ENCODE measurements at regions not wholly inside any gene's neighbourhood (a gene's known extent, or its start where the extent isn't known, plus 50 kb on each side); places are given as distances from the start of the nearest gene placed in this dataset.

DNA sequence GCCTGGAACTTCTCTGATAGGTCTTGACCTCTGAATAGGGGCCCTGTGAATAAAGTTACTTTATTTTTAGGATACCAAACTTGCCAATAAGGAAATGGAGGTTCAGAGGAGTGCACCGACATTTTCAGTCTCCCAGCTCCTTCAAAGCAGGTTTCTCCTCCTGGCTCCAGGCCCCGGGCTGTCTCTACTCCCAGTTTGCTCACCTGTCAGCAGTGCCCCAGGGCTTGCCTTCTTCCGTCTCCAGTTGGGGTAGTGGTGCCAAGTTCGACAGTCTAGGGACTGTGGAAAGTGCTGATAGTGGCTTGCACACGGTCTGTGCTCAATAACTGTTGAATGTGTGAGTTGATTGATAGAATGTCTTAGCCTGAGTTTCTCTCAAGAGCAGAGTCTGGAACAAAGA lies 149.2 kb downstream of the ACTL8 start:
- no peak for DNase-seq (ENCODE audit: low read depth)

- DNase-seq (ENCODE audit: low read depth): no peak
Observed at GRCh38 chr1:17907999-17908398, 152.9 kb downstream of the ACTL8 start.

GRCh38 chr1:17908945-17909344 lies 153.8 kb downstream of the ACTL8 start:
- DNase-seq (ENCODE audit: low read depth): no peak

- no peak for DNase-seq (ENCODE audit: low read depth)
Observed at GRCh38 chr1:17909634-17910033, 154.5 kb downstream of the ACTL8 start.

- no peak for DNase-seq (ENCODE audit: low read depth)
Observed at GRCh38 chr1:17911791-17912190, 156.7 kb downstream of the ACTL8 start.

DNA sequence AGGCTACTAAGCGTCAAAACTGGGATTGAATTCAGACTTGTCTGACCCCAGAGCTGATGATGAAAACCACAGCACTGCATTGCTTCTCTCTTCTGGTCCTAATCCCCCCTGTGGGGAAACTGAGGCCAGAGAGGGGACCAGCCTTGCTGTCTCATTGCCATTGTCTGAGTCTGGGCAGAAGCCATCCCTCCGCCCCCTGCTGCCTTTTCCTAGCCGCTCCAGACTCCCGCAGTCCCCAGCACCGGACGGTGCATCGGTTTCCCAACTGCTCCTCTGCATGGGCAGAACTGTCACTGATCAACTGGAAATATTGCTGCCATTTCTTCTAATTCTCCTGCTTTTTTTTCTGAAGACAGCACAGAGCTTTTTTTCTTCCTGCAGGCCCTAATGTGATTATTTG lies 157.4 kb downstream of the ACTL8 start:
- DNase-seq (ENCODE audit: low read depth): no peak

- no peak for DNase-seq (ENCODE audit: low read depth)
Observed at GRCh38 chr1:17913326-17914115, 158.4 kb downstream of the ACTL8 start.

- DNase-seq (ENCODE audit: low read depth): no peak
Observed at GRCh38 chr1:17914131-17914530, 159.0 kb downstream of the ACTL8 start.

DNA sequence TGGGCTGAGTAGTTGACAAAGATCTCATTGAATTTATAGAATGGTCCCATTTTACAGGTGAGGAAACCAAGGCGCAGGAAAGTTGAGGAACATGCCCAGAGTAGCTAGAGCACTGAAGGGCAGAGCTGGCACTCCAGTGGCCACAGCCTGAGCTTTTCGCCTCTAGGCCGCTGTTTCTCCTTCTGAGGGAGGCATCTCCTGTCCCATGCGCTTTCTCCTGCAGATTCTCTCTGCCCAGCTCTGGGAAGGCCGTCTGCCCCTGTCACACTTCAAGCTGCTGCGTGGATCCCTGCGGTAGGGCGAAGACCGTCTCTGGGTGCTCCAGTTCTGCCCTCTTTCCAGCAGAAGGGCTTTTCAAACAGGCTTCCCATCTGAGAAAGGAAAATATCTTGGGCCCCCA lies 159.9 kb downstream of the ACTL8 start:
- DNase-seq (ENCODE audit: low read depth): no peak

GRCh38 chr1:17915511-17916197 lies 160.5 kb downstream of the ACTL8 start:
- DNase-seq (ENCODE audit: low read depth): no peak

DNA sequence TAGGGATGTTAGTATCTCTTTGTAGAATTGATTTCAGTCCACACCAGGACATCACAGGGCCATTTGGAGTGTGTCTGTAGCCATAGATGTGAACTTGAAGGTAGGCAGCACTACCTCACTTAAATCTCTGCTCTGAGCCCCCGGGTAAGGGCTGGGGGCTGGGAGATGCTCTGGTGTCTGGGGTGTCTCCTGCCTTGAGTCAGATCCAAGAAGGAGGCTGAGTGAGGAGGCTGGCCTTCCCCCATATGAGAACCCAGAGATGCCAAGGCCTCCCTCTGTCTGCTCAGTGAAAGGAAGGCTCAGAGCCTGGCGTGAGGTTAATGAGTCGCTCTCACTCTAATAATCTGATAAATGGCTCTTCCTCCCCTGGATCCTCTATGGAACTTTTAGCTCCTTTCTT lies 161.6 kb downstream of the ACTL8 start:
- DNase-seq (ENCODE audit: low read depth): no peak

GRCh38 chr1:17919525-17920439 lies 164.6 kb downstream of the ACTL8 start:
- no peak for DNase-seq (ENCODE audit: low read depth)

DNA sequence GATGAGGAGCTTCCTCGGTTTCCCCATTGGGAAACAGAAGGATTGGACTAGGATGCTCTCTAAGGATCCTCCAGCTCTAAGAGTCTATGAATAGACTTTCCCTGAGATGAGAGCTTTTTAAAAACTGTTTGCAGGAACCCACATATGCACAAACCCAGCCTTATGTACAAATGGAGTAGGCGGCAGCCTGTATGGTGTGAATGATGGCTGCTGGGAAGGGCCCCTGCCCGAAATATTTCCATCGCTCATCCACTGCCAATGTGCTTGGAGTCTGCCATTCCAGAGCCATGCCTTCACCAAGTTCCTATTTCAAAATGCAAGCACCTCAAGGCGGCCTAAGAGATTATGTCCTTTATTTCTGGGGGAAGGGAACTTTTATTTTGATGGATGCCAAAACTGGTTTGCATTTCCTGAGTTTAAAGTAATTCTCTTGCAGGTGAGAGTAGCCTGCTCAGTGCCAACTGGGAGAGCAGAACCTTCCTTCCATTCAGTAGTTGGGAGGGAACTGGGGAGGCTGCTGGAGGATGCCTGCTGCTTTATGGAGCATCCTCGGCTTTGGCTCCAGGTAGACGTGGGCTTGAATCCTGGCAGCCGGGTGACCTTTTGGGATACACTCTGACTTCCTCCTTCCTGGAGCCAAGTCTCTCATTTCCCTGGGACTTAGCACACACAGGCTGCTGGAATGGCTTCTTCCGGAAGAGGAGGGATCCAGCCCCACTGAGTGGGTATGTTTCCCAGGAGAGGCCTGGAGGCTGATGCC lies 165.9 kb downstream of the ACTL8 start:
- DNase-seq (ENCODE audit: low read depth): no peak

DNA sequence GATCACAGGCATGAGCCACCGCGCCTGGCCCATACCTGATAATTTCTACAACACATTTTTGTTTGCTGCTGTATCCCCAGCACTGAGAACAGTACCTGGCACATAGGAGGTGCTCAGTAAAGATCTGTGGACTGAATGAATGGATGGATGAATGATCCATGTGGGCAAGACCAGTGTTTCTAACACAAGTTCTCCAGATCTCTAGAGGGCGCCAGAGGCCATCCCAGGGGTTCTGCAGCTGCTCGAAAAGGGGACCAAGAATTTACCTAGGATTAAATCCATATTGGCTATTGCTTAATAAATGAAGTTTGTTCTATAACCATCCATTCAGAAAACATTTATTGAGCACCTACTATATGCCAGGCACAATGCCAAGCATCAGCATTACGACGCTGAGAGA lies 167.7 kb downstream of the ACTL8 start:
- DNase-seq (ENCODE audit: low read depth): no peak

DNA sequence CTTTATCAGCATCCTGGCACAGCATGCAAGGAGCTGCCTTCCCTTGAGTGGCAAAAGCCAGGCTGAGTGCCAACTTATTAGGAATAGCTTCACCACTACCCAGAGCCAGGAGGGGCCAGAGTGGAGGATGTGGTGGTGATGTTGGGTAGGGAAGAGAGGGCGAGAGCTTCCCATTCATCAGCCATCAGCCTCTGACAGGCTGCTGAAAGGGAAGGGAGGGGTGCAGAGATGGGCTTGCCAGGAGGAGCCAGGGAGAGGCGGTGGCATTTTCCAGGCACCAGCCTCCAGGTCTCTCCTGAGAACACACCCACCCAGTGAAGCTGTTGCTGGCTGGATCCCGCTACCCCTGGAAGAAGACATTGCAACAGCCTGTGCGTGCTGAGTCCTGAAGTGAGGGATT lies 168.5 kb downstream of the ACTL8 start:
- no peak for DNase-seq (ENCODE audit: low read depth)

- no peak for DNase-seq (ENCODE audit: low read depth)
Observed at GRCh38 chr1:17924578-17924977, 169.4 kb downstream of the ACTL8 start.

GRCh38 chr1:17925290-17926237 lies 170.4 kb downstream of the ACTL8 start:
- no peak for DNase-seq (ENCODE audit: low read depth)

DNA sequence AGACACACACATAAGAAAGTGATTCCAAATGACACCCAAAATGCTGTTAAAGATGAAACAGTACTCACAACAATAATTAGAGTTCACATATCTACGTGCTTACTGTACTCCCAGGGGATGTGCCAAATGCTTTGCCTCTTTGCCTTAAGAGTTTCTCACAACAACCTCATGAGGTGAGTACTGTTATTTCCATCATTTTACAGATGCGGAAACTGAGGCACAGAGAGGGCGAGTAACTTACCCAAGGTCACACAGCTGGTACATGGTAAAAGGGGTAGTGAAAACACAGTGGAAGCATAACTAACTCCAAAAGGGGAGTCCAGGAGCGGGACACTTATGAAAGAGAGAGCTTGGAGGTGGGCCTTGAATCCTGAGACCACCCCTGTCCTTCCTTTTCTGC lies 171.8 kb downstream of the ACTL8 start:
- no peak for DNase-seq (ENCODE audit: low read depth)

GRCh38 chr1:17927952-17928351 lies 172.8 kb downstream of the ACTL8 start:
- no peak for DNase-seq (ENCODE audit: low read depth)

DNA sequence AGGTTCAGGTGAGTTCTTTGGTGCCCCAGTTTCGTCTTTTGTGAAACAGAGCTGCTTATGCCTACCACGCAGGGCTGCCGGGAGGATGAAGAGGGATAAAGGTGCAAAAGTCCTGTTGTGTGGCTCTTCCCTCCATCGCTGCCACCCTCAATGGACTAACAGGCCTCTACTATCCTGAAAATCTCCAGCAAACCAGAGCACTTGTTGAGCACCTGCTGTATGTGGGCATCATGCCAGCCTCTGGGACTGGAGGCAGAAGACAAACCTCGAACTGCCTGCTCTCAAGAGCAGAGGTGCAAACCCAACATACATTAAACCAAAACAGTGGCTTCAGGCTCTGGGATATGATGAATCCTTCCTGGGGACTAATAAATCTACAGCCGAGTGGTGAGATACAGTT lies 174.1 kb downstream of the ACTL8 start:
- DNase-seq (ENCODE audit: low read depth): no peak

DNA sequence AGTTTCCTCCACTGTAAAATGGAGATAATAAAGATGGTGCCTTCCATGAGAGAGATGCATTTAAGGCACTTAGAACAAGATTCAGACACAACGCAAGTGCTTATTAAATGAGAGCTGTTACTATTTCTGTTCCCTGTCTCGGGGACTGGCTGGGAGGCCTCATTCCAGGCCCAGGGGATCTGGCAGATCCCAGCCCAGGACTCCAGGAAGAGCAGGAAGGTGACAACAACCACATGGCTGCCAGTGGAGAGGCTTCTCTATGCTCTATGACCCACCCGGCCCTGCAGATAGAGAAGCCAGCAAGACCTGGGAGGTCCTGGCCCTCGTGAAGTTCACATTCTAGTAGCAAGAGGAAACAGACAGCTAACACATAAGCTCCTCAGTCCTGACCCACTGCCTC lies 175.5 kb downstream of the ACTL8 start:
- DNase-seq (ENCODE audit: low read depth): no peak
